Transverse colon (tissue), 3 donors: ENCODE measurements at regions not wholly inside any gene's neighbourhood (a gene's known extent, or its start where the extent isn't known, plus 50 kb on each side); places are given as distances from the start of the nearest gene placed in this dataset.

ENCODE experiments used
- POLR2A ChIP-seq: fragments of 450-650 bp; IDR thresholded peaks from one replicate; pipeline ENCODE4 v1.6.1; 2016; ENCODE audit warnings: antibody characterized with exemption, mild to moderate bottlenecking, moderate library complexity
- TF ChIP-seq, protein P1 (sequence below), 5 experiments: fragments of 200-600 bp in 3 of 5; fragments of 450-650 bp in 2 of 5; sonication (generic) in 3 of 5; IDR thresholded peaks; 1 replicate in 2 of 5; 2 replicates in 3 of 5; pipeline ENCODE4 v1.5.1; 2016 to 2017; ENCODE audit warnings: antibody characterized with exemption in 5 of 5, inconsistent platforms in 3 of 5, mild to moderate bottlenecking in 2 of 5, moderate library complexity in 1 of 5

DNA sequence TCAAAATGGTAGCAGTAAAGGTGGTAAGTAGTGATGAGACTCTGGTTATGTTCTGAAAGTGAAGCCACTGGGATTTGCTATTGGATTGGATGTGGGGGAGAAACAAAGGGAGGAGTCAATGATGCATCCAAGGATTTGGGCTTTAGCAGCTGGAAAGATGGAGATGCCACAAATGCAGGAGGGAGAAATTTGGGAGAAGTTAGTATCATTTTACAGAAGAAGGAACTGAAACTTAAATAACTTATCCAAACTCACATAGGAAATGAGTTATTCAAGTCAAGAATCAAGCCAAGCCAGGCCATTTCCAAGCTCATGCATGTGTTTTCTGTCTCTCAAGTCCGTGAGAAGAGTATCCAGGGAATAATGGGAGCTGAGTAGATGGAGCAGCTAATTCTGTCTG, 155.1 kb upstream of the TNFAIP3 start:
- TF ChIP-seq, protein P1, sequence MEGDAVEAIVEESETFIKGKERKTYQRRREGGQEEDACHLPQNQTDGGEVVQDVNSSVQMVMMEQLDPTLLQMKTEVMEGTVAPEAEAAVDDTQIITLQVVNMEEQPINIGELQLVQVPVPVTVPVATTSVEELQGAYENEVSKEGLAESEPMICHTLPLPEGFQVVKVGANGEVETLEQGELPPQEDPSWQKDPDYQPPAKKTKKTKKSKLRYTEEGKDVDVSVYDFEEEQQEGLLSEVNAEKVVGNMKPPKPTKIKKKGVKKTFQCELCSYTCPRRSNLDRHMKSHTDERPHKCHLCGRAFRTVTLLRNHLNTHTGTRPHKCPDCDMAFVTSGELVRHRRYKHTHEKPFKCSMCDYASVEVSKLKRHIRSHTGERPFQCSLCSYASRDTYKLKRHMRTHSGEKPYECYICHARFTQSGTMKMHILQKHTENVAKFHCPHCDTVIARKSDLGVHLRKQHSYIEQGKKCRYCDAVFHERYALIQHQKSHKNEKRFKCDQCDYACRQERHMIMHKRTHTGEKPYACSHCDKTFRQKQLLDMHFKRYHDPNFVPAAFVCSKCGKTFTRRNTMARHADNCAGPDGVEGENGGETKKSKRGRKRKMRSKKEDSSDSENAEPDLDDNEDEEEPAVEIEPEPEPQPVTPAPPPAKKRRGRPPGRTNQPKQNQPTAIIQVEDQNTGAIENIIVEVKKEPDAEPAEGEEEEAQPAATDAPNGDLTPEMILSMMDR (IDR thresholded peaks at IDR 0.05) = no peak
- TF ChIP-seq POLR2A = no peak
